ENCODE measurements at regions not wholly inside any gene's neighbourhood (a gene's known extent, or its start where the extent isn't known, plus 50 kb on each side); places are given as distances from the start of the nearest gene placed in this dataset.

DNA sequence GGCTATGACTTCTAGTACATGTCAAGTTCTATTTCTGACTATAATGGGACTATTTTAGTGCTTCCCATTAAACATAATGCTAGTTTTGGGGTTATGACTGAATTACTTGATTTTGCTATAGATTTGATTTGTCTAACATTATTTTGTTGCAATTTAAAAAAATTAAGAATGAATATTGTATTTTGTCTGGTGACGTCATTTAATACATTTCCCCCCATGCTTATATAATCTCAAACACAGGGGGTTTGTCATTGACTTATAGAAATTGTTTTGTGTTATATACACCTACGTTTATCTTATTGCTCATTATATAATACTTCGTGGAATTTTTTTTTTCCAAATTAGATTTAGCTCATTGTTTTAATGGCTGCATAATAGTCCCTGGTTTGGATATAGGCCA lies 270.3 kb upstream of the VLDLR start:
- H3K27ac ChIP-seq: no peak overlapping the region
- 92 to 94% methylated on average over 3 of the region's 3 CpGs for WGBS, 2 donors
- intact Hi-C loops (cut with DNase I): no loop called here
- no peak overlapping the region for H3K4me3 ChIP-seq (replicated peaks in 1 of 3)
- H3K9me3 ChIP-seq: no peaks in the 10 kb centered on the region
- TF ChIP-seq, protein P1, sequence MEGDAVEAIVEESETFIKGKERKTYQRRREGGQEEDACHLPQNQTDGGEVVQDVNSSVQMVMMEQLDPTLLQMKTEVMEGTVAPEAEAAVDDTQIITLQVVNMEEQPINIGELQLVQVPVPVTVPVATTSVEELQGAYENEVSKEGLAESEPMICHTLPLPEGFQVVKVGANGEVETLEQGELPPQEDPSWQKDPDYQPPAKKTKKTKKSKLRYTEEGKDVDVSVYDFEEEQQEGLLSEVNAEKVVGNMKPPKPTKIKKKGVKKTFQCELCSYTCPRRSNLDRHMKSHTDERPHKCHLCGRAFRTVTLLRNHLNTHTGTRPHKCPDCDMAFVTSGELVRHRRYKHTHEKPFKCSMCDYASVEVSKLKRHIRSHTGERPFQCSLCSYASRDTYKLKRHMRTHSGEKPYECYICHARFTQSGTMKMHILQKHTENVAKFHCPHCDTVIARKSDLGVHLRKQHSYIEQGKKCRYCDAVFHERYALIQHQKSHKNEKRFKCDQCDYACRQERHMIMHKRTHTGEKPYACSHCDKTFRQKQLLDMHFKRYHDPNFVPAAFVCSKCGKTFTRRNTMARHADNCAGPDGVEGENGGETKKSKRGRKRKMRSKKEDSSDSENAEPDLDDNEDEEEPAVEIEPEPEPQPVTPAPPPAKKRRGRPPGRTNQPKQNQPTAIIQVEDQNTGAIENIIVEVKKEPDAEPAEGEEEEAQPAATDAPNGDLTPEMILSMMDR (IDR thresholded peaks at IDR 0.05): no peak
- TF ChIP-seq POLR2A (IDR thresholded peaks at IDR 0.05): no peak
- DNase-seq: no peak
- H3K27me3 ChIP-seq: no peaks in the 10 kb centered on the region
- H3K36me3 ChIP-seq: no peaks in the 10 kb centered on the region
- no peaks in the 10 kb centered on the region for H3K4me1 ChIP-seq

GRCh38 chr9:2354216-2354615 lies 267.4 kb upstream of the VLDLR start:
- H3K27me3 ChIP-seq: no peaks in the 10 kb centered on the region
- no peak for TF ChIP-seq POLR2A (IDR thresholded peaks at IDR 0.05)
- TF ChIP-seq, protein P1 (IDR thresholded peaks at IDR 0.05): no peak
- no peak for DNase-seq
- intact Hi-C loops (cut with DNase I): no loop called here
- no peaks in the 10 kb centered on the region for H3K9me3 ChIP-seq
- H3K27ac ChIP-seq: no peak overlapping the region
- no peak overlapping the region for H3K4me3 ChIP-seq (replicated peaks in 1 of 3)
- no peaks in the 10 kb centered on the region for H3K4me1 ChIP-seq
- H3K36me3 ChIP-seq: no peaks in the 10 kb centered on the region
- 69 to 76% methylated on average over 4 of the region's 4 CpGs for whole genome bisulfite sequencing, 2 donors

GRCh38 chr9:2354856-2355696 lies 266.5 kb upstream of the VLDLR start:
- no peak for DNase-seq
- no peaks in the 10 kb centered on the region for H3K9me3 ChIP-seq
- intact Hi-C loops (cut with DNase I): no loop called here
- no peaks in the 10 kb centered on the region for H3K27me3 ChIP-seq
- 67 to 78% methylated on average over 8 of the region's 8 CpGs for WGBS, 2 donors
- TF ChIP-seq POLR2A (IDR thresholded peaks at IDR 0.05): no peak
- TF ChIP-seq, protein P1 (IDR thresholded peaks at IDR 0.05): no peak
- H3K36me3 ChIP-seq: no peaks in the 10 kb centered on the region
- H3K4me3 ChIP-seq (replicated peaks in 1 of 3): no peak overlapping the region
- H3K4me1 ChIP-seq: no peaks in the 10 kb centered on the region
- no peak overlapping the region for H3K27ac ChIP-seq

GRCh38 chr9:2355697-2355983 lies 265.9 kb upstream of the VLDLR start:
- WGBS, 2 donors: 59 to 78% methylated on average over 7 of the region's 7 CpGs
- H3K4me1 ChIP-seq: no peaks in the 10 kb centered on the region
- no peak overlapping the region for H3K27ac ChIP-seq
- no peaks in the 10 kb centered on the region for H3K36me3 ChIP-seq
- no peaks in the 10 kb centered on the region for H3K9me3 ChIP-seq
- TF ChIP-seq POLR2A (IDR thresholded peaks at IDR 0.05): no peak
- TF ChIP-seq, protein P1 (IDR thresholded peaks at IDR 0.05): no peak
- H3K4me3 ChIP-seq (replicated peaks in 1 of 3): no peak overlapping the region
- intact Hi-C loops (cut with DNase I): no loop called here
- no peak for DNase-seq
- H3K27me3 ChIP-seq: no peaks in the 10 kb centered on the region

DNA sequence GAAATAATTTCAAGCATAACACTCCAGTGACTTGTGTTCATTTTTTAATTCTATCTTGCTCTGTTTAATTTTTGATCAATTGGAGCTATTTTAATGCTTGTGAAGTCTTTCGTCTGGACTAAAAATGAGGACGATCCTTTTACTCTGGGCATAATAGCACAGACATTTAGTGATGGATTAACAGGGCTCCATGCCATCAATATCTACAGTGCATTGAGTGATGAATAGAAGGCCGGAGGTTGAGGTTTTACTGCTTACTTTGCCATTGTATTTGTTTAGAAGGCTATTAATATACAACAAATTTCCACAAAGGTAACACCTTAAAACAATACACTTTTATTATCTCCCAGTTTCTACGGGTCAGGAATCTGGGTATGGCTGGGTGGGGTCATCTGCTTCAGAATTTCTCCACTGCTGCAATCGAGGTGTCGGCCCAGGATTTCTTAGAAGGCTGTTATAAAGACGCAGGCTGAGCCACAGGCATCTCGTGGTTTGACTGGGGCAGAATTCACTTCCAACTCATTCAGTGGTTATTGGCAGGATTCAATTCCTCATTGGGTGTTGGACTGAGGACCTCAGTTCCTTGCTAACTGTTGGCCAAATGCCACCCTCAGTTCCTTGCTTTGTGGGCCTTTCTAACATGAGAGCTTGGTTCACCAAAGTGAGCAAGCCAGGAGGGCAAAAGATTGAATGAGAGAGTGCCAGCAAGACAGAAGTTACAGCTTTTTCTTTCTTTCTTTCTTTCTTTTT lies 265.4 kb upstream of the VLDLR start:
- no peak overlapping the region for H3K27ac ChIP-seq
- 85 to 91% methylated on average over 8 of the region's 8 CpGs for WGBS, 2 donors
- no peak overlapping the region for H3K4me3 ChIP-seq (replicated peaks in 1 of 3)
- H3K9me3 ChIP-seq: no peaks in the 10 kb centered on the region
- H3K36me3 ChIP-seq: no peaks in the 10 kb centered on the region
- no peaks in the 10 kb centered on the region for H3K27me3 ChIP-seq
- no peak for DNase-seq
- H3K4me1 ChIP-seq: no peaks in the 10 kb centered on the region
- no peak for TF ChIP-seq POLR2A (IDR thresholded peaks at IDR 0.05)
- TF ChIP-seq, protein P1 (IDR thresholded peaks at IDR 0.05): no peak
- intact Hi-C loops (cut with DNase I): no loop called here
